IPS DF 6.9 (cell line): ENCODE measurements at regions not wholly inside any gene's neighbourhood (a gene's known extent, or its start where the extent isn't known, plus 50 kb on each side); places are given as distances from the start of the nearest gene placed in this dataset.

Experiments used
- DNase-seq: peaks from one replicate; pipeline ENCODE4 v3.0.0-alpha.2; 2013; ENCODE audit warnings: low read depth, low spot score
- H3K27ac ChIP-seq: one replicate; pipeline ENCODE4 v1.5.1; 2013; ENCODE audit warnings: low read length, control low read depth
- H3K27me3 ChIP-seq: 2 replicates; pipeline ENCODE4 v1.6.1; 2013; ENCODE audit warnings: mild to moderate bottlenecking, low read length; ENCODE audit not compliant: control insufficient read depth, insufficient read depth
- H3K36me3 ChIP-seq: 2 replicates; pipeline ENCODE4 v1.6.1; 2013; ENCODE audit warnings: low read length; ENCODE audit not compliant: control insufficient read depth, insufficient read depth
- H3K4me1 ChIP-seq: 2 replicates; pipeline ENCODE4 v1.6.1; 2013; ENCODE audit warnings: low read length; ENCODE audit not compliant: control insufficient read depth, insufficient read depth
- H3K4me3 ChIP-seq: 2 replicates; pipeline ENCODE4 v1.5.1; 2013; ENCODE audit warnings: mild to moderate bottlenecking, low read length
- H3K9me3 ChIP-seq: 2 replicates; pipeline ENCODE4 v1.6.1; 2013; ENCODE audit warnings: low read length, inconsistent platforms; ENCODE audit not compliant: control insufficient read depth, insufficient read depth
- WGBS: extraction: QIAGEN DNeasy Blood & Tissue Kit; methylation state at CpG from one replicate; pipeline ENCODE4 v1.1.7; 2013; ENCODE audit warnings: mixed read lengths, missing lambda C conversion rate; ENCODE audit not compliant: insufficient read length, insufficient coverage; 5-methylcytosine and 5-hydroxymethylcytosine counted together

GRCh38 chr9:79857188-79857587, 285.4 kb downstream of the TLE4 start:
- no peak for DNase-seq
- H3K9me3 ChIP-seq: no peaks in the 10 kb centered on the region
- no peaks in the 10 kb centered on the region for H3K36me3 ChIP-seq
- no peaks in the 10 kb centered on the region for H3K4me1 ChIP-seq
- no CpG with 5 or more reads among the region's 2 CpGs for whole genome bisulfite sequencing
- no peaks in the 10 kb centered on the region for H3K27me3 ChIP-seq
- no peak overlapping the region for H3K4me3 ChIP-seq
- H3K27ac ChIP-seq: no peak overlapping the region

GRCh38 chr9:79847074-79847473, 275.3 kb downstream of the TLE4 start:
- H3K27me3 ChIP-seq: no peaks in the 10 kb centered on the region
- no peaks in the 10 kb centered on the region for H3K9me3 ChIP-seq
- H3K27ac ChIP-seq: no peak overlapping the region
- no peak for DNase-seq
- H3K4me3 ChIP-seq: no peak overlapping the region
- no peaks in the 10 kb centered on the region for H3K36me3 ChIP-seq
- 0 out of 2 replicates have a peak, but pooled peaks cover 1% of the 10 kb centered on the region for H3K4me1 ChIP-seq

- Histone ChIP-seq H3K27me3 (no peaks in the 10 kb centered on the region), H3K4me1 (peaks cover 2% of the 10 kb centered on the region; the same call in 1 of the 2 replicates), H3K4me3 (no peak overlapping the region), H3K9me3 (no peaks in the 10 kb centered on the region), H3K36me3 (no peaks in the 10 kb centered on the region), H3K27ac (no peak overlapping the region)
- no CpG with 5 or more reads among the region's 7 CpGs for WGBS
- DNase-seq: no peak
Measured at GRCh38 chr9:79829566-79830302, 258.0 kb downstream of the TLE4 start.

- no peak overlapping the region for H3K4me3 ChIP-seq
- H3K4me1 ChIP-seq: no peaks in the 10 kb centered on the region
- no CpG with 5 or more reads among the region's 3 CpGs for WGBS
- DNase-seq: no peak
- H3K27ac ChIP-seq: no peak overlapping the region
- H3K9me3 ChIP-seq: no peaks in the 10 kb centered on the region
- no peaks in the 10 kb centered on the region for H3K36me3 ChIP-seq
- H3K27me3 ChIP-seq: no peaks in the 10 kb centered on the region
Measured at GRCh38 chr9:79824265-79824664, 252.5 kb downstream of the TLE4 start.

DNA sequence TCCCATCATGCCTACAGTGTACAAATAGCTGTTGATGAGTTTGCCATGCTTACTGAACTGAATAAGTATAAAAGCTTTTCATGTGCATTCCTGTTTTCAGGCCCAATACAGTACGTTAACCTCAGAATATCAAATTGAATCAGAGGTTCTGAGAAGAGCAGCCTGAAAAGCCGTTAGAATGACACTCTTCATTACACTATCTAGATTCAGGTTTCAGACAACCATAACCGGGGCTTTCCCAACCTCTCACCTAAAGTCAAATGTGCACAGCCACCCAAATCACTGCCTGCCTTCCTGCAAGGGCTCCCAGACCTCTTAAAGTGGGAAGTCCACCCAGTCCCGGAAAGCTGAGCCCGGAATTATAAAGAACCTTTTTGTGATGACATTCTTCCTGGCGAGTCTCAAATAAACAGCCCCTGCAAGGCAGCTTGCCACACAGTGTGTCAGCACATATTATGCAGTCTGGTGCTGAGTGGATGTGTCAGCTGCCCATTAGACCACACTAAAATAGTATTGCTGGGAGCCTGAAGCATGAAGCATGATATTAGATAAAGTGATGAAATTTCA, 245.8 kb downstream of the TLE4 start:
- Histone ChIP-seq H3K9me3 (no peaks in the 10 kb centered on the region), H3K36me3 (no peaks in the 10 kb centered on the region), H3K4me3 (no peak overlapping the region), H3K4me1 (peaks cover 1% of the 10 kb centered on the region; the same call in 1 of the 2 replicates), H3K27me3 (no peaks in the 10 kb centered on the region), H3K27ac (no peak overlapping the region)
- no peak for DNase-seq
- WGBS: no CpG with 5 or more reads among the region's 6 CpGs

DNA sequence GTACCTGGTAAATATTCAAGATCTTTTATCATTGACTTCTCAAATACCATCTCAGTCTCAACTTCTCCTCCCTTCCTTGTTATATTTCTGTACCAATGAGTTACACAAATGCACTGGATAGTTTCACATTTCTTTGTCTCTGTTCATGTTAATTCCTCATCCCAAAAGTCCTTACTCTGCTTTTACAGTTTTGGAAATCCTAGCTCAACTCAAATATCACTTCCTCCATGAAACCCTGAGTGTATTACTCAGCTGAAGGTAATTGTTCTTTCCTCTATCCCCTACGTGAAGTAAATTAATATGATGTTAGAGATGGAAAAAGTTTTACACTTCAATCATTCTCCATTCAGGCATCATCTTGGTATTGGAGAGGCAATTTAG, 241.5 kb downstream of the TLE4 start:
- Histone ChIP-seq H3K9me3 (no peaks in the 10 kb centered on the region), H3K4me1 (no peaks in the 10 kb centered on the region; the same call in 1 of the 2 replicates), H3K4me3 (no peak overlapping the region), H3K27ac (no peak overlapping the region), H3K27me3 (no peaks in the 10 kb centered on the region), H3K36me3 (no peaks in the 10 kb centered on the region)
- WGBS: no CpG with 5 or more reads among the region's 1 CpG
- DNase-seq: no peak

- H3K9me3 ChIP-seq: no peaks in the 10 kb centered on the region
- H3K36me3 ChIP-seq: no peaks in the 10 kb centered on the region
- no CpG with 5 or more reads among the region's 8 CpGs for WGBS
- H3K4me1 ChIP-seq: no peaks in the 10 kb centered on the region; the same call in 1 of the 2 replicates
- no peak overlapping the region for H3K4me3 ChIP-seq
- no peak for DNase-seq
- no peaks in the 10 kb centered on the region for H3K27me3 ChIP-seq
- no peak overlapping the region for H3K27ac ChIP-seq
Measured at GRCh38 chr9:79812507-79813257, 240.9 kb downstream of the TLE4 start.

DNA sequence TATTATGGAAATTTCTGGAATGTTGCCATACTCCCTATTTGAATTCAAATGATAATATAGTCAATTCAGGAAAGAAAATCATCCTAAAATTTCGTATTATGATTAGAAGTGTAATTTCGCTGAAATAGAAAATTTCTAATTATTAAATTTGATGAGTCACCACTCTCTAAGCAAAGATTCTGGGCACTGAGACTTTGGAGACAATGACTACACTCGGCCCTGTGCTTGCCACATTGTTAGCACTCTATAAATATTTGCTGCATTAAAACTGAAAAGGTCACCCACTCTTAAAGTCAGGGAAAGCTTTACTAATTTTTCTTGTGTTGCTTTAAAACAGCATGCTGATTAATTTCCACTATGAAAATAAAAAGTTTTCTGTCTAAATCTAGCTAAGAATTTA, 240.3 kb downstream of the TLE4 start:
- Histone ChIP-seq H3K4me3 (no peak overlapping the region), H3K27me3 (no peaks in the 10 kb centered on the region), H3K36me3 (no peaks in the 10 kb centered on the region), H3K9me3 (no peaks in the 10 kb centered on the region), H3K27ac (no peak overlapping the region), H3K4me1 (no peaks in the 10 kb centered on the region; the same call in 1 of the 2 replicates)
- no CpG with 5 or more reads among the region's 3 CpGs for WGBS
- no peak for DNase-seq

- Histone ChIP-seq H3K27me3 (no peaks in the 10 kb centered on the region), H3K4me1 (no peaks in the 10 kb centered on the region), H3K4me3 (no peak overlapping the region), H3K9me3 (no peaks in the 10 kb centered on the region), H3K27ac (no peak overlapping the region), H3K36me3 (no peaks in the 10 kb centered on the region)
- no peak for DNase-seq
- WGBS: no CpG with 5 or more reads among the region's 1 CpG
Measured at GRCh38 chr9:79809931-79810330, 238.2 kb downstream of the TLE4 start.

- no peak overlapping the region for H3K27ac ChIP-seq
- no peak for DNase-seq
- H3K4me1 ChIP-seq: no peaks in the 10 kb centered on the region
- no peak overlapping the region for H3K4me3 ChIP-seq
- no peaks in the 10 kb centered on the region for H3K9me3 ChIP-seq
- H3K36me3 ChIP-seq: no peaks in the 10 kb centered on the region
- no peaks in the 10 kb centered on the region for H3K27me3 ChIP-seq
- WGBS: no CpG with 5 or more reads among the region's 2 CpGs
Measured at GRCh38 chr9:79809316-79809876, 237.6 kb downstream of the TLE4 start.
